Colonic mucosa (tissue), 4 donors: ENCODE measurements at regions not wholly inside any gene's neighbourhood (a gene's known extent, or its start where the extent isn't known, plus 50 kb on each side); places are given as distances from the start of the nearest gene placed in this dataset.

Source experiments
- DNase-seq: peaks from one replicate; pipeline ENCODE4 v3.0.0-alpha.2; 2020
- H3K27ac ChIP-seq: fragments of 200-600 bp; one replicate; pipeline ENCODE4 v1.8.0; 2021
- H3K27me3 ChIP-seq: fragments of 200-600 bp; one replicate; pipeline ENCODE4 v1.8.0; 2021
- H3K36me3 ChIP-seq: fragments of 200-600 bp; one replicate; pipeline ENCODE4 v1.8.0; 2021
- H3K4me1 ChIP-seq: fragments of 200-600 bp; one replicate; pipeline ENCODE4 v1.8.0; 2021; ENCODE audit warnings: mild to moderate bottlenecking
- H3K4me3 ChIP-seq: fragments of 200-600 bp; one replicate; pipeline ENCODE4 v1.8.0; 2021
- H3K9ac ChIP-seq, 2 donors: one replicate each; pipeline ENCODE4 v1.7.0; 2013; ENCODE audit warnings: control low read depth in 2 of 2, low read depth in 2 of 2, low read length in 2 of 2
- H3K9me3 ChIP-seq: fragments of 200-600 bp; one replicate; pipeline ENCODE4 v1.8.0; 2021
- intact Hi-C: fragments of 100-400 bp; cut with DNase I; formaldehyde crosslinking; loops from one replicate; pipeline ENCODE4 v1.14.1; 2022
- TF ChIP-seq, protein P1 (sequence below): fragments of 200-600 bp; IDR thresholded peaks from one replicate; pipeline ENCODE4 v1.8.0; 2022; ENCODE audit warnings: antibody characterized with exemption, mild to moderate bottlenecking
- donor health status: healthy.
- donor health status: DM: no; HTN: no; CAD: no.
- donor health status: DM: no; HTN: no; CAD: no.

DNA sequence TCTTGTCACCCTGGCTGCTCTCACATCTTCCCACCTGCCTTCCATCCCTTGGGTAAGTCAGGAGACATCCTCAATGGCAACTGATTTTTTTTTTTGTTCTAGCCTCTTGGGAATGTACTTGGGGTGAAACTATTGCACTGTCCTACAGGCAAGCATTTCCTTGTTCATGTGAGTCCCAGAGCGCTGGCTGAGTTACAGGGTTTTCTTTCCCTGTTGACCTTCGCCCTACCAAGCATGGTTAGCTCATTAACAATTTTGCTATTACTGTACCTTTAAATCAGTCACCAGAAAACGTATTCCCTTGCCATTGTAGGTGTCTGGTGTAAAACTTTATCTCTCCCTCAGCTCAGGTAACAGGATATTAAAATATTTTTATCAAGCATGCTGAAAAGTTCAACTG, 98.9 kb downstream of the PRLHR start:
- H3K27ac ChIP-seq: no peak overlapping the region
- TF ChIP-seq, protein P1, sequence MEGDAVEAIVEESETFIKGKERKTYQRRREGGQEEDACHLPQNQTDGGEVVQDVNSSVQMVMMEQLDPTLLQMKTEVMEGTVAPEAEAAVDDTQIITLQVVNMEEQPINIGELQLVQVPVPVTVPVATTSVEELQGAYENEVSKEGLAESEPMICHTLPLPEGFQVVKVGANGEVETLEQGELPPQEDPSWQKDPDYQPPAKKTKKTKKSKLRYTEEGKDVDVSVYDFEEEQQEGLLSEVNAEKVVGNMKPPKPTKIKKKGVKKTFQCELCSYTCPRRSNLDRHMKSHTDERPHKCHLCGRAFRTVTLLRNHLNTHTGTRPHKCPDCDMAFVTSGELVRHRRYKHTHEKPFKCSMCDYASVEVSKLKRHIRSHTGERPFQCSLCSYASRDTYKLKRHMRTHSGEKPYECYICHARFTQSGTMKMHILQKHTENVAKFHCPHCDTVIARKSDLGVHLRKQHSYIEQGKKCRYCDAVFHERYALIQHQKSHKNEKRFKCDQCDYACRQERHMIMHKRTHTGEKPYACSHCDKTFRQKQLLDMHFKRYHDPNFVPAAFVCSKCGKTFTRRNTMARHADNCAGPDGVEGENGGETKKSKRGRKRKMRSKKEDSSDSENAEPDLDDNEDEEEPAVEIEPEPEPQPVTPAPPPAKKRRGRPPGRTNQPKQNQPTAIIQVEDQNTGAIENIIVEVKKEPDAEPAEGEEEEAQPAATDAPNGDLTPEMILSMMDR: no peak
- DNase-seq: peak; percentile 56
- H3K36me3 ChIP-seq: no peaks in the 10 kb centered on the region
- intact Hi-C loops: no loop called here
- H3K27me3 ChIP-seq: no peaks in the 10 kb centered on the region
- H3K4me1 ChIP-seq: peaks cover 3% of the 10 kb centered on the region
- no peak overlapping the region for H3K4me3 ChIP-seq
- H3K9ac ChIP-seq: no peak overlapping the region
- H3K9me3 ChIP-seq: no peaks in the 10 kb centered on the region

DNA sequence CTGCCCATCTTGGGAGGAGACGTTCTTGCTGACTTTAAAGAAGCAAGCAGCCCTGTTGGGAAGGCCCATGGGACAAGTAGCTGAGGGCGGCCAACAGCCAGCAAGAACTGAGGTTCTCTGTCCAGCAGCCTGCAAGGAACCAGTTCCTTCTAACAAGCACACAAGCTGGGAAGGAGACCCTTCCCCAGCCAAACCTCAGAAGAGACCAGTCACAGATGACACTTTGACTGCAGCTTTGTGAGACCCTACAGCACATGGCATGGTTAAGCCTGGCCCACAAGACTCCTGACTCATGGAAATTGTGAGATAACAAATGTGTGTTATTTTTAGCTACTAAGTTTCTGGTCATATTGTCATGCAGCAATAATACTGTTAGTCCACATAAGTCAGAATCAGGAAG, 99.9 kb downstream of the PRLHR start:
- H3K27me3 ChIP-seq: no peaks in the 10 kb centered on the region
- H3K4me3 ChIP-seq: no peak overlapping the region
- intact Hi-C loops: no loop called here
- H3K4me1 ChIP-seq: peaks cover 3% of the 10 kb centered on the region
- no peak for DNase-seq
- H3K9me3 ChIP-seq: no peaks in the 10 kb centered on the region
- TF ChIP-seq, protein P1: no peak
- no peaks in the 10 kb centered on the region for H3K36me3 ChIP-seq
- H3K9ac ChIP-seq: no peak overlapping the region
- H3K27ac ChIP-seq: no peak overlapping the region

DNA sequence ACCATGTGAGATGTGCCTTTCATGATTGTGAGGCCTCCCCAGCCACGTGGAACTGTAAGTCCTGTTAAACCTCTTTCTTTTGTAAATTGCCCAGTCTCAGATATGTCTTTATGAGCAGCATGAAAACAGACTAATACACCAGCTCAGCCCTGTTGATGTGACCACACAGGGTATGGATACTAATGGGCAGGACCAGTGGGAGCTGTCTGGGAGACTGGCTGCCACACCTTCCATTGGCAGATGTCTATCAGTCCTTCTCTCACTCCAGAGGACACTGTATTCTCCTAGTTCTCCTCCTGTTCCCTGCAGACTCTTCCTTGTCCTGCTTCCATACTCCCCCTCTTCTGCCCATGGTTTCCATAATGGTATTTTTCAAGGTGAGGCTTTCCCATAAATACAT, 104.4 kb downstream of the PRLHR start:
- Histone ChIP-seq H3K36me3 (no peaks in the 10 kb centered on the region), H3K9me3 (no peaks in the 10 kb centered on the region), H3K4me3 (no peak overlapping the region), H3K9ac (no peak overlapping the region), H3K27ac (no peak overlapping the region), H3K27me3 (no peaks in the 10 kb centered on the region), H3K4me1 (no peaks in the 10 kb centered on the region)
- intact Hi-C loops: no loop called here
- TF ChIP-seq, protein P1: no peak
- no peak for DNase-seq

DNA sequence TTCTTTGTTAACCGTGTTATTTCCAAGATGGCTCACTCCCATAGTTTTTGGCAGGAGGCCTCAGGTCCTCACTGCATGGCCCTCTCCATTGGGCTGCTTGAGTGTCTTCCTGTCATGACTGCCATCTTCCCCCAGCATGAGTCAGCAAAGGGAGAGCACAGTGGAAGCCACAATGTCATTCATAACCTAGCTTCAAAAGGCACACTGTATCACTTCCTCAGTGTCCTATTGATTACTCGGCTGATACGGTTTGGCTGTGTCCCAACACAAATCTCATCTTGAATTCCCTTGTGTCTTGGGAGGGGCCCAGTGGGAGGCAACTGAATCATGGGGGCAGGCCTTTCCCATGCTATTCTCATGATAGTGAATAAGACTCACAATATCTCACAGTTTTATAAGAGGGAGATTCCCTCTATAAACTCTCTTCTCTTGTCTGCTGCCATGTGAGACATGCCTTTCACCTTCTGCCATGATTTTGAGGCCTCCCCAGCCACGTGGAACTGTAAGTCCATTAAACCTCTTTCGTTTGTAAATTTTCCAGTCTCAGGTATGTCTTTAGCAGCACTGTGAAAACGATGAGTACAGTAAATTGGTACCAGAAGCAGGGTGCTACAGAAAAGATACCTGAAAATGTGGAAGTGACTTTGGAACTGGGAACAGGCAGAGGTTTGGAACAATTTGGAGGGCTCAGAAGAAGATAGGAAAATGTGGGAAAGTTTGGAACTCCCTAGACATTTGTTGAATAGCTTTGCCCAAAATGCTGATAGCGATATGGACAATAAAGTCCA, 106.5 kb downstream of the PRLHR start:
- Histone ChIP-seq H3K27me3 (no peaks in the 10 kb centered on the region), H3K27ac (no peak overlapping the region), H3K9me3 (no peaks in the 10 kb centered on the region), H3K4me3 (no peak overlapping the region), H3K4me1 (no peaks in the 10 kb centered on the region), H3K9ac (no peak overlapping the region), H3K36me3 (no peaks in the 10 kb centered on the region)
- DNase-seq: no peak
- TF ChIP-seq, protein P1: no peak
- intact Hi-C loops: no loop called here

DNA sequence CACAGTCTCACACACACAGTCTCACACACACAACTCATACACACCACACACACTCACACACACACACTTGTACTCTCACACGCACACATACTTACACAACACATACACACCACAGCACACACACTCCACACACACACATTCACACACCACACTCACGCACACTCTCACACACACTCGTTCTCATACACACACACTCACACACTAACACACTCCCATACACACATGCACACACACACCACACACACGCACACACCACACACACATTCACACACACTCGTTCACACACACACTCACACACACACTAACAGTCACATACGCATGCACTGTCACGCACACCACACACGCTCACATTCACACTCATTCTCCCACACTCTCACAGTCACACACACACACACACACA, 109.8 kb downstream of the PRLHR start:
- Histone ChIP-seq H3K27ac (no peak overlapping the region), H3K36me3 (no peaks in the 10 kb centered on the region), H3K4me3 (no peak overlapping the region), H3K27me3 (no peaks in the 10 kb centered on the region), H3K9me3 (no peaks in the 10 kb centered on the region), H3K4me1 (no peaks in the 10 kb centered on the region), H3K9ac (no peak overlapping the region)
- TF ChIP-seq, protein P1: no peak
- no peak for DNase-seq
- intact Hi-C loops: no loop called here
